Fibroblast of the aortic adventitia (primary cell): ENCODE measurements at regions not wholly inside any gene's neighbourhood (a gene's known extent, or its start where the extent isn't known, plus 50 kb on each side); places are given as distances from the start of the nearest gene placed in this dataset.

Experiments
- DNase-seq: peaks from one replicate; pipeline ENCODE4 v3.0.0-alpha.2; 2010; ENCODE audit warnings: low read depth
- H3K4me3 ChIP-seq: 2 replicates; pipeline ENCODE4 v1.5.1; 2011; ENCODE audit warnings: low read depth, mild to moderate bottlenecking, control low read depth, low read length, moderate library complexity
- TF ChIP-seq, protein P1 (sequence below): IDR thresholded peaks from 2 replicates; pipeline ENCODE4 v1.5.1; 2011; ENCODE audit warnings: mild to moderate bottlenecking, low read length, control low read depth, inconsistent platforms; ENCODE audit not compliant: insufficient read depth

DNA sequence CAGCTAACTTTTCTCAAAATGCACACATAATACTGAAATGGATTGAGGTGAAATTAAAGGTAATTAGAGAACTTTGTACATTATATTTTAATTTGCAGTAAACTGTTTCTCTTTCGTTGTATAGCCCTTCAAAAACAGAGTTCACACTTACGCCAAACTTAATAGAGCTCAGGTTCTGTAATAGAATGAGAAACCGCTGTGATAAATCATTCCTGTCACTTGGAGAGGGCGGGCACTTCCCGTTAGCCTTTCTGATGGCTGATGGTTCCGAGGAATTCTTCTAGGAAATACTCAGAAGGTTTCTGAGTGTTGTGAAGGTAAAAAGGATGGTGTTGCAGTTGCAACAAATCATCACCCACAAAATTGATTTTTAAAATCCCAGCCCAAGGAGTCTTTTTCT, 155.8 kb upstream of the ALKAL2 start:
- TF ChIP-seq, protein P1, sequence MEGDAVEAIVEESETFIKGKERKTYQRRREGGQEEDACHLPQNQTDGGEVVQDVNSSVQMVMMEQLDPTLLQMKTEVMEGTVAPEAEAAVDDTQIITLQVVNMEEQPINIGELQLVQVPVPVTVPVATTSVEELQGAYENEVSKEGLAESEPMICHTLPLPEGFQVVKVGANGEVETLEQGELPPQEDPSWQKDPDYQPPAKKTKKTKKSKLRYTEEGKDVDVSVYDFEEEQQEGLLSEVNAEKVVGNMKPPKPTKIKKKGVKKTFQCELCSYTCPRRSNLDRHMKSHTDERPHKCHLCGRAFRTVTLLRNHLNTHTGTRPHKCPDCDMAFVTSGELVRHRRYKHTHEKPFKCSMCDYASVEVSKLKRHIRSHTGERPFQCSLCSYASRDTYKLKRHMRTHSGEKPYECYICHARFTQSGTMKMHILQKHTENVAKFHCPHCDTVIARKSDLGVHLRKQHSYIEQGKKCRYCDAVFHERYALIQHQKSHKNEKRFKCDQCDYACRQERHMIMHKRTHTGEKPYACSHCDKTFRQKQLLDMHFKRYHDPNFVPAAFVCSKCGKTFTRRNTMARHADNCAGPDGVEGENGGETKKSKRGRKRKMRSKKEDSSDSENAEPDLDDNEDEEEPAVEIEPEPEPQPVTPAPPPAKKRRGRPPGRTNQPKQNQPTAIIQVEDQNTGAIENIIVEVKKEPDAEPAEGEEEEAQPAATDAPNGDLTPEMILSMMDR, result no peak
- H3K4me3 ChIP-seq, result no peak overlapping the region
- DNase-seq, result no peak

DNA sequence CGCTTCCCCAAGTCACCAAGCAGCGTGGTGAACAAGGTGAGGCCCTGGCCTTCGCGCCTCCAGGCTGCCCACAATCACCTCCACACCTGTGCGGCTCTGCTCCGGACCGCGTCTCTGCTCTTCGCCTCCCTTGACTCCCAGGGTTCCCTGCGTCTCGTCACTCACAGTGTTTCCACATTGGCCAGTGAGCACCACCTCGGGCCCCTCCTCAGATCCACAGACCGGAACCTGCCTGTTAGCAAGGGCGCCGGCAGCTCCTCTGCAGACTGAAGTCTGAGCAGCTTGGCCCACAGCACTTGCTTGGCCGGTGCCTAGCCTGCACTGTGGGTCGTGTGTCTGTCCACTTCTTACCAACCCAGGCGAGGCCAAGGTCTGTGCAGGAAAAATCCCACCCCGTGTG, 155.3 kb upstream of the ALKAL2 start:
- no peak for DNase-seq
- no peak overlapping the region for H3K4me3 ChIP-seq
- TF ChIP-seq, protein P1, result no peak

DNA sequence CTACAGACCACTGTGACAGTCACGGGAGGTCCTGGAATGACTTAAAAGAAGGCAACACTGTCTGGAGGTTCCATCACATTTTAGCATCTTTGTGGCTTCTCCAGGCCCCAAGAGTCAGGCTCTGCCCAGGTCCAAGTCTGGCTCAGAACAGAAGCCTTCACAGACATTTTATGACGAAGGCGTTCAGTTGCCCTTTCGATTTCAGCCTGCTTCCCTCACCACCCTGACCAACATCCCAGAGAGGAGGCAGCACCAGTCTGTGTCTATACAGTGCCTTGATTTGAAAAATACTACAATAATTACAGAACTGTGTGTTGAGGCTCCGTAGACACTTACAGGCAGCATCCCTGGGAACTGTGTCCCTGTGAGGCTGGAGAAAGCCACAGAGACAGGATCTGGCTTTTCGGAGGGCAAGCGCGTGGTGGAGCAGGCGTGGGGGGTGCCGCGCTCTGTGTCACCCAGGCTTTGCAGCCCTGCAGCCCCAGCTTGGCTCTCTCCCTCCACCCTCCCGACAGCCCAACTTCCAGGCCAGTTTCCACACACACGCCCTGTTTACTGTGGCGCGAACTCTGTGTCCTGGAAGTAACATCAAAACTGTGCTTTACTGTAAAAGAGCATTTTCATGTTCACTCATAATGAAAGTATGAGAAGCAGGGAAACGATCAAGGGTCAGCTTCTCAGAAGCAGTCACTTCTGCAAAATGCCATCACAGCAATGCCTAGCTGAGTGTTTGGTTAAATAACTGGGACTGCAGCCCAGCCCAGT, 153.5 kb upstream of the ALKAL2 start:
- H3K4me3 ChIP-seq, result no peak overlapping the region
- TF ChIP-seq, protein P1, result no peak
- no peak for DNase-seq

DNA sequence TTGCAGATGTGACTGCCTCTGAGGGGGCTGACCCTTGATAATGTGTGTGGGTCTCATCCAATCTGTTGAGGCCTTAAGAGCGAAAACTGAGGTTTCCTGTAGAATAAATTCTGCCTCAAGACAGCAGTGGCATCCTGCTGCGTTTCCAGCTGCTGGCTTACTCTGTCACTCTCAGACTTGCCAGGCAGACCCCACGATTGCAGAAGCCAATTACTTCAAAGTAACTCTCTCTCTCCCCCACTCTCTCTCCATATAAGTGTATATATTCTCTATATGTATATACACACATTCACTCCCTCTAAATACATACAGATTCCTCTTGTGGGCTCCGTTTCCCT, 152.5 kb upstream of the ALKAL2 start:
- no peak for DNase-seq
- no peak overlapping the region for H3K4me3 ChIP-seq
- TF ChIP-seq, protein P1, result no peak

DNA sequence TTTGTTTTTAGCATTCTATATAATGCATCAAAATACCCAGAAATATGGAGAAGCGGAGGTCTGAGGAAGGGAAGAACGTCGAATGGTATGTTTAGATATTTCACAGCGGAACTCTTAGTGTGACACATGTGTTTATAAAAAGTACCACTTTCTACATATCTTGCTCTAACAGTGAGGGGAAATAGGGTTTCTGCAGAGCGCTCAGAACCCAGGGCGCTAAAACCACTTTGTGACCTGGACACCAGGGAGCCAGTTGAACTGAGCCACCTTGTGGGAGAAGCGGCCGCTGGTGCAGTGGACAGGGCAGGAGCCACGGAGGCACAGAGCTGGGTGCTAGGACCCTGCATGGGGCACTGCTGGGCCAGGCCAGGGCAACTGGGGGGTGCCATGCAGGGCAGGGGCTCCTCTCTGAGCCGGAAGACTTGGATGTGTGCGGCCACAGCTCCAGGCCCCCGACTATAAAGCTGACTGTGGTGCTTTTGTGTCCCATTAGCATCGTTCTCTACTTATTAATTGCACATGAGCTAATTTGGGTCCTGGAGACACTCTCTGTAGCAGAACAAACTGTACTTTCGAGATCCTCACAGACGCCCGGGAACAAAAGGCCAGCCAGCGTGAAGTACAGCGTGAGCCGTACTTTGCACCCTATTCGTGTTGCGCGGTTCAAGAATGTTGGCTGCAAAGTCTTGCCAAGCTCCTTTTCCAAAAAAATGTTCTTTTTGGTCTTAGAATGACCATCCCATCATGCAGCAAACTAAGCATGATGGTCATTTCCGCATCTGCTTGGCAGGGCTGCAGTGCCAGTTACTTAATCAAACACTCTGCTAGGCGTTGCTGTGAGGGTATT, 151.9 kb upstream of the ALKAL2 start:
- H3K4me3 ChIP-seq, result no peak overlapping the region
- no peak for DNase-seq
- TF ChIP-seq, protein P1, result no peak

DNA sequence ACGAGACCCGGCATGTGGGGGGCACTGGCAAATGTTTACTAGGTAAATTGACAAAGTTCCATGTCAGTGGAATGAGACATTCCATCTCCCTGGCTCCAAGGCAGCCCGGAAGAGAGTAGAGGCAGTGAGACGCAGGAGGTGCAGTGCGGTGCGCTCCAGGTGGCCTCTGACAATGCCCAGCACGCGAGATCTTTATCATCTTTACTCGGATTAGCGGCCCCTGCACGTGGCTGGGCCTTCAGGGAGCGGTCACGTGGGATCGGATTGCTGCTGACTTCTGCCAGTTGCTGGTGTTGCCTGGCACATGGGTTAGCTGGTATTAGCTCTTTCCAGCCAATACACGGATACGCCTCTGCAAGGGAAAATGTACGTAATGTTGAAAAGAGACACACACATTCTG, 151.2 kb upstream of the ALKAL2 start:
- no peak overlapping the region for H3K4me3 ChIP-seq
- TF ChIP-seq, protein P1, result no peak
- no peak for DNase-seq
